Keratinocyte (primary cell): ENCODE measurements at regions not wholly inside any gene's neighbourhood (a gene's known extent, or its start where the extent isn't known, plus 50 kb on each side); places are given as distances from the start of the nearest gene placed in this dataset.

Experiments
- DNase-seq: peaks from one replicate; pipeline ENCODE4 v3.0.0-alpha.2; 2011; ENCODE audit warnings: low read depth, missing footprints, low spot score
- FAIRE-seq: peaks from 2 replicates; lab custom pipeline; 2011; peaks lifted over from hg19 to GRCh38; lab: Jason Lieb, UNC
- H2AFZ ChIP-seq: 2 replicates; pipeline ENCODE4 v1.6.0; 2012; ENCODE audit warnings: low read length, control low read depth, inconsistent platforms; ENCODE audit not compliant: control insufficient read depth
- H3K27ac ChIP-seq: 2 replicates; pipeline ENCODE4 v1.5.1; 2011; ENCODE audit warnings: low read length; ENCODE audit not compliant: control insufficient read depth, insufficient read depth
- H3K27me3 ChIP-seq: 3 replicates; pipeline ENCODE4 v1.6.0; 2011; ENCODE audit warnings: low read length; ENCODE audit not compliant: control insufficient read depth, insufficient read depth; ENCODE audit errors: extremely low read depth
- H3K36me3 ChIP-seq, 2 experiments: 2 replicates in 1 of 2; 3 replicates in 1 of 2; pipeline ENCODE4 v1.5.1; 2011; ENCODE audit warnings: low read length in 2 of 2, mild to moderate bottlenecking in 1 of 2; ENCODE audit not compliant: control insufficient read depth in 2 of 2, insufficient read depth in 2 of 2; ENCODE audit errors: extremely low read depth in 1 of 2
- H3K4me1 ChIP-seq: 3 replicates; pipeline ENCODE4 v1.5.1; 2011; ENCODE audit warnings: low read length; ENCODE audit not compliant: control insufficient read depth, insufficient read depth; ENCODE audit errors: extremely low read depth
- H3K4me2 ChIP-seq: 3 replicates; pipeline ENCODE4 v1.6.0; 2011; ENCODE audit warnings: low read depth, low read length; ENCODE audit not compliant: control insufficient read depth, insufficient read depth; ENCODE audit errors: extremely low read depth
- H3K4me3 ChIP-seq, 3 experiments: fragments of 200-600 bp in 1 of 3; sonication (generic) in 1 of 3; 2 replicates in 2 of 3; 3 replicates in 1 of 3; pipeline ENCODE4 v1.5.1; 2011 to 2016; ENCODE audit warnings: low read length in 3 of 3, mild to moderate bottlenecking in 3 of 3, control low read depth in 2 of 3, inconsistent platforms in 1 of 3, low read depth in 1 of 3, mixed read lengths in 1 of 3, mixed run types in 1 of 3, moderate library complexity in 1 of 3; ENCODE audit not compliant: control insufficient read depth in 2 of 3, insufficient read depth in 2 of 3; ENCODE audit errors: extremely low read depth in 1 of 3
- H3K79me2 ChIP-seq: 2 replicates; pipeline ENCODE4 v1.6.0; 2012; ENCODE audit warnings: low read length; ENCODE audit not compliant: control insufficient read depth, insufficient read depth
- H3K9ac ChIP-seq: 3 replicates; pipeline ENCODE4 v1.6.0; 2011; ENCODE audit warnings: low read length; ENCODE audit not compliant: control insufficient read depth, insufficient read depth; ENCODE audit errors: extremely low read depth
- H3K9me1 ChIP-seq: 3 replicates; pipeline ENCODE4 v1.6.0; 2011; ENCODE audit warnings: low read length; ENCODE audit not compliant: control insufficient read depth, insufficient read depth; ENCODE audit errors: extremely low read depth
- H3K9me3 ChIP-seq: 2 replicates; pipeline ENCODE4 v1.5.1; 2012; ENCODE audit warnings: low read depth, low read length; ENCODE audit not compliant: control insufficient read depth
- H4K20me1 ChIP-seq: 3 replicates; pipeline ENCODE4 v1.6.0; 2011; ENCODE audit warnings: low read length; ENCODE audit not compliant: control insufficient read depth, insufficient read depth; ENCODE audit errors: extremely low read depth
- CTCF ChIP-seq, 3 experiments: IDR thresholded peaks in 1 of 3; conservative IDR thresholded peaks in 1 of 3; optimal IDR thresholded peaks in 1 of 3; 2 replicates in 2 of 3; 3 replicates in 1 of 3; pipeline versions ENCODE3 to v1.5.1; 2011; ENCODE audit warnings: low read length in 3 of 3, mild to moderate bottlenecking in 3 of 3, moderate library complexity in 2 of 3, control low read depth in 1 of 3, inconsistent platforms in 1 of 3; ENCODE audit not compliant: insufficient read depth in 2 of 3; ENCODE audit errors: extremely low read depth in 1 of 3
- EZH2 ChIP-seq: IDR thresholded peaks from one replicate; pipeline ENCODE4 v1.6.1; 2012; ENCODE audit warnings: inconsistent platforms, mild to moderate bottlenecking, low read length, moderate library complexity
- dilution Hi-C: fragments of 300-500 bp; cut with MboI; formaldehyde crosslinking; loops from one replicate; pipeline ENCODE4 v1.7.0; 2020; ENCODE audit warnings: low sequenced_read_pairs; ENCODE audit not compliant: extremely low pct_ligation_motif_present

GRCh38 chr13:27367570-27367969 lies 56.8 kb upstream of the GTF3A start:
- H3K4me1 ChIP-seq: no peaks in the 10 kb centered on the region
- no peaks in the 10 kb centered on the region for H3K36me3 ChIP-seq
- no peaks in the 10 kb centered on the region for H3K79me2 ChIP-seq
- no peaks in the 10 kb centered on the region for H3K9me3 ChIP-seq
- no peak for FAIRE-seq
- no peak overlapping the region for H3K9ac ChIP-seq
- H3K27me3 ChIP-seq: peaks cover 10% of the 10 kb centered on the region
- TF ChIP-seq CTCF (optimal IDR thresholded peaks at IDR 0.05 in 1 of 3, IDR thresholded peaks at IDR 0.05 in 1 of 3, conservative IDR thresholded peaks at IDR 0.05 in 1 of 3; ENCODE audit: extremely low read depth in 1 of 3, insufficient read depth in 2 of 3, low read length in 3 of 3): no peak
- TF ChIP-seq EZH2: no peak
- H3K27ac ChIP-seq: no peak overlapping the region
- no peaks in the 10 kb centered on the region for H3K9me1 ChIP-seq
- no peak overlapping the region for H3K4me3 ChIP-seq
- no peak overlapping the region for H3K4me2 ChIP-seq
- H2AFZ ChIP-seq: no peak overlapping the region
- no peaks in the 10 kb centered on the region for H4K20me1 ChIP-seq
- dilution Hi-C loops: no loop called here
- DNase-seq: no peak

- Histone ChIP-seq H3K9me3 (no peaks in the 10 kb centered on the region), H3K27ac (no peak overlapping the region), H3K4me2 (no peak overlapping the region), H3K4me3 (no peak overlapping the region), H2AFZ (no peak overlapping the region), H3K79me2 (no peaks in the 10 kb centered on the region), H3K36me3 (no peaks in the 10 kb centered on the region), H3K27me3 (peaks cover 12% of the 10 kb centered on the region), H3K4me1 (no peaks in the 10 kb centered on the region), H4K20me1 (no peaks in the 10 kb centered on the region), H3K9me1 (no peaks in the 10 kb centered on the region), H3K9ac (no peak overlapping the region)
- DNase-seq: no peak
- dilution Hi-C loops: no loop called here
- no peak for TF ChIP-seq CTCF (optimal IDR thresholded peaks at IDR 0.05 in 1 of 3, IDR thresholded peaks at IDR 0.05 in 1 of 3, conservative IDR thresholded peaks at IDR 0.05 in 1 of 3; ENCODE audit: extremely low read depth in 1 of 3, insufficient read depth in 2 of 3, low read length in 3 of 3)
- TF ChIP-seq EZH2: no peak
- no peak for FAIRE-seq
Measured at GRCh38 chr13:27370305-27370872, 54.0 kb upstream of the GTF3A start.
